ENCODE measurements at regions not wholly inside any gene's neighbourhood (a gene's known extent, or its start where the extent isn't known, plus 50 kb on each side); places are given as distances from the start of the nearest gene placed in this dataset.

DNA sequence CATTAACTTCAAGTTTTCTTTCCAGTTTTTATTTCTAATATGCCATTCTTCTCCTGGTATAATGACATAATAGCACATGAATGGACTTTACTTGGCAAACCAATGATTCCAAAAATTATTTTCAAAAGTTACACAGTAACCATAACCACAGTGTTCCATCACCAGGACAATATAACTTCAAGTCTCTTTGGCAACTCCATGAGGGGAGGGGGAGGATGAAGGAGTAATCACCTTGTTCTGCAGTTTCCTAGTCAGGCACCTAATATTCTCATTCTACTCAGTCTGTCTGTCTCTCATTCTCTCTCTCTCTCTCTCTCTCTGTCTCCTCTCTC, 66.6 kb downstream of the BTG1 start:
- intact Hi-C loops (cut with DNase I), result no loop called here
- no peaks in the 10 kb centered on the region for H3K36me3 ChIP-seq
- DNase-seq (ENCODE audit: low spot score), result no peak
- no peaks in the 10 kb centered on the region for H3K4me1 ChIP-seq (replicated peaks)
- H3K4me3 ChIP-seq, result no peak overlapping the region
- TF ChIP-seq POLR2AphosphoS5 (IDR thresholded peaks at IDR 0.05) (no peak), POLR2A (IDR thresholded peaks at IDR 0.05) (no peak)
- TF ChIP-seq, protein P1, sequence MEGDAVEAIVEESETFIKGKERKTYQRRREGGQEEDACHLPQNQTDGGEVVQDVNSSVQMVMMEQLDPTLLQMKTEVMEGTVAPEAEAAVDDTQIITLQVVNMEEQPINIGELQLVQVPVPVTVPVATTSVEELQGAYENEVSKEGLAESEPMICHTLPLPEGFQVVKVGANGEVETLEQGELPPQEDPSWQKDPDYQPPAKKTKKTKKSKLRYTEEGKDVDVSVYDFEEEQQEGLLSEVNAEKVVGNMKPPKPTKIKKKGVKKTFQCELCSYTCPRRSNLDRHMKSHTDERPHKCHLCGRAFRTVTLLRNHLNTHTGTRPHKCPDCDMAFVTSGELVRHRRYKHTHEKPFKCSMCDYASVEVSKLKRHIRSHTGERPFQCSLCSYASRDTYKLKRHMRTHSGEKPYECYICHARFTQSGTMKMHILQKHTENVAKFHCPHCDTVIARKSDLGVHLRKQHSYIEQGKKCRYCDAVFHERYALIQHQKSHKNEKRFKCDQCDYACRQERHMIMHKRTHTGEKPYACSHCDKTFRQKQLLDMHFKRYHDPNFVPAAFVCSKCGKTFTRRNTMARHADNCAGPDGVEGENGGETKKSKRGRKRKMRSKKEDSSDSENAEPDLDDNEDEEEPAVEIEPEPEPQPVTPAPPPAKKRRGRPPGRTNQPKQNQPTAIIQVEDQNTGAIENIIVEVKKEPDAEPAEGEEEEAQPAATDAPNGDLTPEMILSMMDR (IDR thresholded peaks at IDR 0.05), result no peak
- no peak overlapping the region for H3K27ac ChIP-seq
- H3K27me3 ChIP-seq (replicated peaks; ENCODE audit: insufficient read depth), result no peaks in the 10 kb centered on the region
- no peaks in the 10 kb centered on the region for H3K9me3 ChIP-seq

DNA sequence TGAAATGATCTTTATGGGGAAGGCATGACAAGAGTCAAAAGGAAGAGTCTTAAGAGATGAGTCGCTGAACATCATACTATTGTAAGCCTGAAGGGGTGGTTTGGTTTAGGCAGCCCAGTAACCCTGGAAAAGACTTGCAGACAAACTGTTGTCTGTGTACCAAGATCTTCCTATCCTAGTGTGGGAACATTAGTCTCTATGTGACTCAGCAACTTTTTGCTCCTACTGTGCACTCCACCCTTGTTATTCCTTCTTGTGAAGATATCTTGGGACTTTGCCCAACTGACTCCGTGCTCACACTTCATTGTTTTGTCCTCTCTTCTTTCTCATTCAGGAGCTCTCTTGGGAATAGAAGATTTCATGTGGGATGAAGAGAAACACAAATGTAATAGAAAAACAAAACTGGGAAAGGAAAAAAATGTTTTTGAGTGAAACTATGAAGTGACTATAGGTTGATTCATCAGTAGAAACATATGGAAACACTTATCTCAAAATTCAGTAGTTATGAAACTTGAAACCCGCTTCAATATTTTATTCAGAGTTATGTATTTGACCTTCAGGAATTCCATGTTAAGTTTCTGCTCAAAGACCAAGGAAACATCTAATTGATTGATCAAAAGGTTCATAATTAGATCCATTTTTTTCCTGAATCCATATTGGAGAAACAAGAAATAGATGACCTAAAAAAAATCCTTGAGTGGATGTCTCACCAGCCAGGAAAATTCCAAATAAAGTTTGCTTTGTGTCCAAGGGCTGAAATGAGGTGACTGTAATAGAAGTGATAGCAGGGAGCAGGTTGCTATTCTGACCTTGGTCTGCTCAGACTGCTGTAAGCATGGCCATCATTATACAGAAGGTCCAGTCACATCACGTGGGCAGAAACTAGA, 67.2 kb downstream of the BTG1 start:
- H3K36me3 ChIP-seq, result no peaks in the 10 kb centered on the region
- DNase-seq (ENCODE audit: low spot score), result no peak
- 82% methylated on average over 4 of the region's 4 CpGs for WGBS
- TF ChIP-seq POLR2AphosphoS5 (IDR thresholded peaks at IDR 0.05) (no peak), POLR2A (IDR thresholded peaks at IDR 0.05) (no peak)
- TF ChIP-seq, protein P1 (IDR thresholded peaks at IDR 0.05), result no peak
- no peaks in the 10 kb centered on the region for H3K27me3 ChIP-seq (replicated peaks; ENCODE audit: insufficient read depth)
- no peak overlapping the region for H3K4me3 ChIP-seq
- intact Hi-C loops (cut with DNase I), result no loop called here
- H3K4me1 ChIP-seq (replicated peaks), result no peaks in the 10 kb centered on the region
- H3K27ac ChIP-seq, result no peak overlapping the region
- no peaks in the 10 kb centered on the region for H3K9me3 ChIP-seq

DNA sequence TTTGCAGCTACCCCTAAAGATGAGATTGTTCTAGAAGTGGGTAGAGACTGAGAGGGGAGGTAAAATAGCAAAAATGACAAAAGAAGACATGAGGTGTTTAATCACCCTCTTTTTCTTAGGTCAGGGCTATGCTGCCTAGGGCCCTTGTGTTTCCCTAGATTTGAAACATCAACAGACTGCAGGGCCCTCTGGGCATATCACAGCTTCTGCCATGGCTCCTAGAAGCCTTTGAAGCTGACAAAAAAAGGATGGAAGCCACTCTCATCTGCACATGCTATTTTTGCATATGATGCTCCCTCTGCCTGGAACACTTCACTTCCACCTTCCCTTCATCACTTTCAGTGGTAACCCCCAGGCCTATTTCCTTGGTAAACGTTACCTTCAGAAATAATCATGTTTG, 68.1 kb downstream of the BTG1 start:
- H3K27me3 ChIP-seq (replicated peaks; ENCODE audit: insufficient read depth), result no peaks in the 10 kb centered on the region
- 87% methylated on average over 1 of the region's 1 CpG for WGBS
- H3K4me3 ChIP-seq, result no peak overlapping the region
- DNase-seq (ENCODE audit: low spot score), result no peak
- H3K4me1 ChIP-seq (replicated peaks), result no peaks in the 10 kb centered on the region
- no peaks in the 10 kb centered on the region for H3K36me3 ChIP-seq
- intact Hi-C loops (cut with DNase I), result no loop called here
- no peak overlapping the region for H3K27ac ChIP-seq
- TF ChIP-seq, protein P1 (IDR thresholded peaks at IDR 0.05), result no peak
- TF ChIP-seq POLR2A (IDR thresholded peaks at IDR 0.05), result no peak
- TF ChIP-seq POLR2AphosphoS5 (IDR thresholded peaks at IDR 0.05), result no peak
- no peaks in the 10 kb centered on the region for H3K9me3 ChIP-seq

DNA sequence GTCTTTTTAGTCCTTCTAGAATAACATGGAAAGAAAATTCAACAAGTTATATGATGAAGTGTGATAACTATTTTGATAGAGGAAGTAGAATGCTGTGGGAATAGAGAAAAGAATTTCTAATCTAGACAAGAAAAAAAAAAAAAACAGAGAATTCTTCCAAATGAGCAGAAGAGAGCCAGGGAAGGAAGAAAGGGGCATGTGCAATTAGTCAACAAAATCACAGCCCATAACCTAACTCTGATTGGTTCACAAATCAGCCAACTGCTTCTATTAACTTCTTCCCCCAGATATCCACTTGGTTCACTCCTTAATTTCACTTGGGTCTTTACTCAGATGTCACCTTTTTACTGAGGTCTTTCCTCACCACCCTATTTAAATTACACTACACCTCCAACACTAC, 69.5 kb downstream of the BTG1 start:
- no peaks in the 10 kb centered on the region for H3K4me1 ChIP-seq (replicated peaks)
- TF ChIP-seq, protein P1 (IDR thresholded peaks at IDR 0.05), result no peak
- no peak for TF ChIP-seq POLR2A (IDR thresholded peaks at IDR 0.05)
- no peak for TF ChIP-seq POLR2AphosphoS5 (IDR thresholded peaks at IDR 0.05)
- H3K36me3 ChIP-seq, result no peaks in the 10 kb centered on the region
- no peaks in the 10 kb centered on the region for H3K27me3 ChIP-seq (replicated peaks; ENCODE audit: insufficient read depth)
- no peak overlapping the region for H3K4me3 ChIP-seq
- no peak for DNase-seq (ENCODE audit: low spot score)
- no peaks in the 10 kb centered on the region for H3K9me3 ChIP-seq
- intact Hi-C loops (cut with DNase I), result no loop called here
- no peak overlapping the region for H3K27ac ChIP-seq

DNA sequence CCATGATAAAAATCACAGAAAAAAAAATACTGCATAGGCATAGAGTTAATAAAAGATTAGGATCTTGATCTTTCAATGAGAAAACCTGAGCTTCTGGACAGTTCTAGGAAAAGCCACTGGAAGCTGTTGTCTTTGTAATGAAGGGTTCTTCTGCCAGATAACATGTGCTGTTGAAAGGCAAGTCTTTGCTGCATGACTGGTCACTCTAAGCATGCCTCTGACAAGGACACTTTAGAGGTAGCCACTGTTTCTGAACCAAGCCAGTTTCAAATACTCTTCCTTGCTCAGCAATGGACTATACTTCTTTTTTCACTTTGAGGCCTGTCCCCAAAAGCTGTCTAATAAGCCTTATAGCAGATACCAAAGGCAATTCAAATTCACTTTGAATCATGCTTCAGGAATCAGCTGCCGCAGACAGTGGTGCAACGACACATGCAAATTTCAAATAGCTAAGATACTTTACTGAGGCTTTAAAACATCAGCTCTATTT, 70.2 kb downstream of the BTG1 start:
- WGBS, result 89% methylated on average over 2 of the region's 2 CpGs
- Histone ChIP-seq H3K9me3 (no peaks in the 10 kb centered on the region), H3K36me3 (no peaks in the 10 kb centered on the region), H3K4me3 (no peak overlapping the region), H3K4me1 (replicated peaks) (no peaks in the 10 kb centered on the region), H3K27me3 (replicated peaks; ENCODE audit: insufficient read depth) (no peaks in the 10 kb centered on the region), H3K27ac (no peak overlapping the region)
- DNase-seq (ENCODE audit: low spot score), result no peak
- intact Hi-C loops (cut with DNase I), result no loop called here
- TF ChIP-seq, protein P1 (IDR thresholded peaks at IDR 0.05), result no peak
- TF ChIP-seq POLR2AphosphoS5 (IDR thresholded peaks at IDR 0.05) (no peak), POLR2A (IDR thresholded peaks at IDR 0.05) (no peak)
